ENCODE measurements at regions not wholly inside any gene's neighbourhood (a gene's known extent, or its start where the extent isn't known, plus 50 kb on each side); places are given as distances from the start of the nearest gene placed in this dataset.

DNA sequence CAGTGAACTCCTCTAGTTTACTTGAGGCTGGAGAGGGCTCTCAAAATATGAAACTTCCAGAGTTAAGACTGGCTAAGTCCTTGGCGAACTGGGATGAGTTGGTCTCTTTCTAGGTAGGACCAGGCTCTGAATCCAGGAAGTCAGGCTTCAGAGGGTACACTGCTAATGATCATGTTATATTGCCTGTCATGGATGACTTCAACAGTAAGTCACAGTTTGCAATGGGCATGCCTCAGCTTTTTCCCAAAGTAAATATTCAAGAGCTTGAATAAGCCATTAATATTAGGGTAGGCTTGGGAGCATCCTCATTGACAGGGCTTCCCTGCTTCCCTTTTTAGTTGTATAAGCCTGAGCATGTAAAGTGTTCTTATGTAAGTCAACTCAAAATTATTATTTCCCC is 61.7 kb upstream of the PTHLH start:
- CTCF ChIA-PET, result interaction anchor here (1.3 kb wide), 1 partner anchor 114 kb away, joined by 4 read pairs; no protein-coding TSS in a partner anchor

More for the DNA sequence above, 61.7 kb upstream of the PTHLH start:
- Histone ChIP-seq H3K9ac (peak overlapping the region; percentile 62; the same call in 1 of the 2 replicates), H3K9me2 (no peaks in the 10 kb centered on the region), H2AFZ (ENCODE audit: low read depth) (peak overlapping the region; percentile 21; the same call in 1 of the 2 replicates), H3K4me2 (no peak overlapping the region), H3K36me3 (replicated peaks in 1 of 2; ENCODE audit: control insufficient read depth in 1 of 2, insufficient read depth in 2 of 2, low read length in 1 of 2) (no peaks in the 10 kb centered on the region), H3K4me1 (ENCODE audit: control insufficient read depth in 1 of 2, insufficient read depth in 2 of 2, low read depth in 1 of 2, low read length in 1 of 2) (peaks cover 3 to 33% of the 10 kb centered on the region in 2 experiments; a peak in 3 of 4 replicates), H3K9me3 (no peaks in the 10 kb centered on the region), H3F3A (replicated peaks; ENCODE audit: insufficient read depth) (peaks cover 3% of the 10 kb centered on the region), H3K27me3 (ENCODE audit: insufficient read depth) (no peaks in the 10 kb centered on the region), H3K4me3 (ENCODE audit: low read depth in 2 of 2, low read length in 1 of 2) (no peak overlapping the region), H4K20me1 (ENCODE audit: insufficient read depth) (no peaks in the 10 kb centered on the region), H3K79me2 (ENCODE audit: insufficient read depth) (no peaks in the 10 kb centered on the region), H3K27ac (ENCODE audit: low read depth in 2 of 2, low read length in 1 of 2) (peak overlapping the region in 1 of 2 experiments; percentile 81; a peak in 2 of 4 replicates)
- DNase-seq, result no peak
- 83% methylated on average over 1 of the region's 1 CpG for WGBS (ENCODE audit: low lambda C conversion rate)
- TF ChIP-seq FOSL2 (IDR thresholded peaks at IDR 0.05; ENCODE audit: borderline replicate concordance, low read depth), result no peak
- no peak for TF ChIP-seq RFX5 (IDR thresholded peaks at IDR 0.05; ENCODE audit: low read length)
- TF ChIP-seq ELF1 (IDR thresholded peaks at IDR 0.05), result no peak
- no peak for TF ChIP-seq MXI1 (IDR thresholded peaks at IDR 0.05; ENCODE audit: low read depth, low read length)
- TF ChIP-seq, protein P1, sequence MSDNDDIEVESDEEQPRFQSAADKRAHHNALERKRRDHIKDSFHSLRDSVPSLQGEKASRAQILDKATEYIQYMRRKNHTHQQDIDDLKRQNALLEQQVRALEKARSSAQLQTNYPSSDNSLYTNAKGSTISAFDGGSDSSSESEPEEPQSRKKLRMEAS (IDR thresholded peaks at IDR 0.05; ENCODE audit: low read depth), result no peak
- TF ChIP-seq NFIC (IDR thresholded peaks at IDR 0.05; ENCODE audit: borderline replicate concordance), result no peak
- TF ChIP-seq, protein P2, sequence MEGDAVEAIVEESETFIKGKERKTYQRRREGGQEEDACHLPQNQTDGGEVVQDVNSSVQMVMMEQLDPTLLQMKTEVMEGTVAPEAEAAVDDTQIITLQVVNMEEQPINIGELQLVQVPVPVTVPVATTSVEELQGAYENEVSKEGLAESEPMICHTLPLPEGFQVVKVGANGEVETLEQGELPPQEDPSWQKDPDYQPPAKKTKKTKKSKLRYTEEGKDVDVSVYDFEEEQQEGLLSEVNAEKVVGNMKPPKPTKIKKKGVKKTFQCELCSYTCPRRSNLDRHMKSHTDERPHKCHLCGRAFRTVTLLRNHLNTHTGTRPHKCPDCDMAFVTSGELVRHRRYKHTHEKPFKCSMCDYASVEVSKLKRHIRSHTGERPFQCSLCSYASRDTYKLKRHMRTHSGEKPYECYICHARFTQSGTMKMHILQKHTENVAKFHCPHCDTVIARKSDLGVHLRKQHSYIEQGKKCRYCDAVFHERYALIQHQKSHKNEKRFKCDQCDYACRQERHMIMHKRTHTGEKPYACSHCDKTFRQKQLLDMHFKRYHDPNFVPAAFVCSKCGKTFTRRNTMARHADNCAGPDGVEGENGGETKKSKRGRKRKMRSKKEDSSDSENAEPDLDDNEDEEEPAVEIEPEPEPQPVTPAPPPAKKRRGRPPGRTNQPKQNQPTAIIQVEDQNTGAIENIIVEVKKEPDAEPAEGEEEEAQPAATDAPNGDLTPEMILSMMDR (IDR thresholded peaks at IDR 0.05), result no peak
- TF ChIP-seq SMC3 (IDR thresholded peaks at IDR 0.05; ENCODE audit: low read depth, low read length), result no peak
- TF ChIP-seq JUND (IDR thresholded peaks at IDR 0.05), result no peak
- TF ChIP-seq GATA2 (CRISPR knock-in tag; IDR thresholded peaks at IDR 0.05), result no peak
- no peak for TF ChIP-seq RXRA (IDR thresholded peaks at IDR 0.05; ENCODE audit: borderline replicate concordance, low read depth)
- TF ChIP-seq, protein P3, sequence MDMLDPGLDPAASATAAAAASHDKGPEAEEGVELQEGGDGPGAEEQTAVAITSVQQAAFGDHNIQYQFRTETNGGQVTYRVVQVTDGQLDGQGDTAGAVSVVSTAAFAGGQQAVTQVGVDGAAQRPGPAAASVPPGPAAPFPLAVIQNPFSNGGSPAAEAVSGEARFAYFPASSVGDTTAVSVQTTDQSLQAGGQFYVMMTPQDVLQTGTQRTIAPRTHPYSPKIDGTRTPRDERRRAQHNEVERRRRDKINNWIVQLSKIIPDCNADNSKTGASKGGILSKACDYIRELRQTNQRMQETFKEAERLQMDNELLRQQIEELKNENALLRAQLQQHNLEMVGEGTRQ (IDR thresholded peaks at IDR 0.05; ENCODE audit: borderline replicate concordance, low read depth, low read length), result no peak
- TF ChIP-seq, protein P4, sequence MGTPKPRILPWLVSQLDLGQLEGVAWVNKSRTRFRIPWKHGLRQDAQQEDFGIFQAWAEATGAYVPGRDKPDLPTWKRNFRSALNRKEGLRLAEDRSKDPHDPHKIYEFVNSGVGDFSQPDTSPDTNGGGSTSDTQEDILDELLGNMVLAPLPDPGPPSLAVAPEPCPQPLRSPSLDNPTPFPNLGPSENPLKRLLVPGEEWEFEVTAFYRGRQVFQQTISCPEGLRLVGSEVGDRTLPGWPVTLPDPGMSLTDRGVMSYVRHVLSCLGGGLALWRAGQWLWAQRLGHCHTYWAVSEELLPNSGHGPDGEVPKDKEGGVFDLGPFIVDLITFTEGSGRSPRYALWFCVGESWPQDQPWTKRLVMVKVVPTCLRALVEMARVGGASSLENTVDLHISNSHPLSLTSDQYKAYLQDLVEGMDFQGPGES (IDR thresholded peaks at IDR 0.05; ENCODE audit: low read depth, low read length), result no peak
- TF ChIP-seq, protein P5, sequence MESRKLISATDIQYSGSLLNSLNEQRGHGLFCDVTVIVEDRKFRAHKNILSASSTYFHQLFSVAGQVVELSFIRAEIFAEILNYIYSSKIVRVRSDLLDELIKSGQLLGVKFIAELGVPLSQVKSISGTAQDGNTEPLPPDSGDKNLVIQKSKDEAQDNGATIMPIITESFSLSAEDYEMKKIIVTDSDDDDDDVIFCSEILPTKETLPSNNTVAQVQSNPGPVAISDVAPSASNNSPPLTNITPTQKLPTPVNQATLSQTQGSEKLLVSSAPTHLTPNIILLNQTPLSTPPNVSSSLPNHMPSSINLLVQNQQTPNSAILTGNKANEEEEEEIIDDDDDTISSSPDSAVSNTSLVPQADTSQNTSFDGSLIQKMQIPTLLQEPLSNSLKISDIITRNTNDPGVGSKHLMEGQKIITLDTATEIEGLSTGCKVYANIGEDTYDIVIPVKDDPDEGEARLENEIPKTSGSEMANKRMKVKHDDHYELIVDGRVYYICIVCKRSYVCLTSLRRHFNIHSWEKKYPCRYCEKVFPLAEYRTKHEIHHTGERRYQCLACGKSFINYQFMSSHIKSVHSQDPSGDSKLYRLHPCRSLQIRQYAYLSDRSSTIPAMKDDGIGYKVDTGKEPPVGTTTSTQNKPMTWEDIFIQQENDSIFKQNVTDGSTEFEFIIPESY (IDR thresholded peaks at IDR 0.05; ENCODE audit: borderline replicate concordance, low read depth), result no peak
- TF ChIP-seq EP300 (IDR thresholded peaks at IDR 0.05; ENCODE audit: borderline replicate concordance in 1 of 2, low read depth in 1 of 2, low read length in 1 of 2), result no peak
- no peak for TF ChIP-seq EZH2phosphoT487 (IDR thresholded peaks at IDR 0.05; ENCODE audit: borderline replicate concordance, low read depth)
- TF ChIP-seq RCOR1 (IDR thresholded peaks at IDR 0.05; ENCODE audit: low read length), result no peak
- POLR2A ChIA-PET, result no interaction called here
